Loucy (cell line): ENCODE measurements at regions not wholly inside any gene's neighbourhood (a gene's known extent, or its start where the extent isn't known, plus 50 kb on each side); places are given as distances from the start of the nearest gene placed in this dataset.
A peak's percentile ranks its signal among the peaks of the same experiment; 100 is the strongest.

Experiments
- H2AFZ ChIP-seq: fragments of 200-600 bp; sonication (generic); 2 replicates; pipeline ENCODE4 v1.6.0; 2016; ENCODE audit warnings: antibody characterized with exemption, mild to moderate bottlenecking, low read length, moderate library complexity
- H3F3A ChIP-seq: fragments of 200-600 bp; 2 replicates; pipeline ENCODE4 v1.6.0; 2016; ENCODE audit warnings: antibody characterized with exemption, low read depth, mild to moderate bottlenecking
- H3K27me3 ChIP-seq: fragments of 200-600 bp; sonication (generic); 2 replicates; pipeline ENCODE4 v1.6.1; 2014; ENCODE audit warnings: low read length, mild to moderate bottlenecking; ENCODE audit not compliant: insufficient read depth, poor library complexity, severe bottlenecking
- H3K36me3 ChIP-seq: fragments of 200-600 bp; sonication (generic); 2 replicates; pipeline ENCODE4 v1.6.1; 2016; ENCODE audit warnings: low read length; ENCODE audit not compliant: insufficient read depth
- H3K4me1 ChIP-seq: fragments of 200-600 bp; sonication (generic); 2 replicates; pipeline ENCODE4 v1.5.1; 2014; ENCODE audit warnings: low read length, mild to moderate bottlenecking; ENCODE audit not compliant: insufficient read depth, poor library complexity, severe bottlenecking
- H3K4me2 ChIP-seq: fragments of 200-600 bp; sonication (generic); 2 replicates; pipeline ENCODE4 v1.6.0; 2014; ENCODE audit warnings: antibody characterized with exemption, low read length, low read depth, mild to moderate bottlenecking; ENCODE audit not compliant: poor library complexity, severe bottlenecking
- H3K4me3 ChIP-seq: fragments of 200-600 bp; sonication (generic); 2 replicates; pipeline ENCODE4 v1.5.1; 2014; ENCODE audit warnings: low read length, mild to moderate bottlenecking, mixed read lengths; ENCODE audit not compliant: poor library complexity, severe bottlenecking
- H3K79me2 ChIP-seq: fragments of 200-600 bp; sonication (generic); 2 replicates; pipeline ENCODE4 v1.6.1; 2014; ENCODE audit warnings: low read length; ENCODE audit not compliant: insufficient read depth
- H3K9ac ChIP-seq: fragments of 200-600 bp; sonication (generic); 2 replicates; pipeline ENCODE4 v1.6.0; 2014; ENCODE audit warnings: mild to moderate bottlenecking, low read depth, low read length, moderate library complexity; ENCODE audit not compliant: poor library complexity, severe bottlenecking
- H3K9me2 ChIP-seq: fragments of 200-600 bp; sonication (generic); replicated peaks from 2 replicates; pipeline ENCODE4 v1.6.1; 2016; ENCODE audit warnings: low read depth, low read length, mixed read lengths
- H3K9me3 ChIP-seq: fragments of 200-600 bp; sonication (generic); 2 replicates; pipeline ENCODE4 v1.6.1; 2014; ENCODE audit warnings: mild to moderate bottlenecking, antibody characterized with exemption, low read length, low read depth; ENCODE audit not compliant: insufficient read depth
- H4K20me1 ChIP-seq: fragments of 200-600 bp; sonication (generic); 2 replicates; pipeline ENCODE4 v1.6.0; 2014; ENCODE audit warnings: antibody characterized with exemption, low read length, mild to moderate bottlenecking; ENCODE audit not compliant: insufficient read depth, poor library complexity, severe bottlenecking
- CTCF ChIP-seq: fragments of 200-600 bp; sonication (generic); conservative IDR thresholded peaks from 2 replicates; pipeline ENCODE4 v1.5.1; 2014; ENCODE audit warnings: mild to moderate bottlenecking, antibody characterized with exemption, low read length
- EZH2phosphoT487 ChIP-seq: fragments of 200-600 bp; IDR thresholded peaks from 2 replicates; pipeline ENCODE4 v1.6.1; 2018; ENCODE audit warnings: antibody characterized with exemption, mild to moderate bottlenecking, moderate library complexity, borderline replicate concordance

GRCh38 chr14:27536748-27537147, 938.9 kb upstream of the NOVA1 start:
- Histone ChIP-seq H3K79me2 (no peaks in the 10 kb centered on the region), H3K4me3 (no peak overlapping the region), H3K4me2 (no peak overlapping the region), H3F3A (no peaks in the 10 kb centered on the region), H3K9me3 (no peaks in the 10 kb centered on the region), H4K20me1 (no peaks in the 10 kb centered on the region), H3K36me3 (no peaks in the 10 kb centered on the region), H3K9me2 (no peaks in the 10 kb centered on the region), H3K27me3 (no peaks in the 10 kb centered on the region), H2AFZ (no peak overlapping the region), H3K4me1 (no peaks in the 10 kb centered on the region), H3K9ac (no peak overlapping the region)
- TF ChIP-seq EZH2phosphoT487 (no peak), CTCF (no peak)

GRCh38 chr14:27546111-27546510, 948.3 kb upstream of the NOVA1 start:
- Histone ChIP-seq H4K20me1 (no peaks in the 10 kb centered on the region), H3K27me3 (no peaks in the 10 kb centered on the region), H3K4me2 (no peak overlapping the region), H3K9ac (no peak overlapping the region), H2AFZ (no peak overlapping the region), H3K4me3 (no peak overlapping the region), H3K9me2 (no peaks in the 10 kb centered on the region), H3K36me3 (no peaks in the 10 kb centered on the region), H3K4me1 (no peaks in the 10 kb centered on the region), H3F3A (no peaks in the 10 kb centered on the region), H3K9me3 (no peaks in the 10 kb centered on the region), H3K79me2 (no peaks in the 10 kb centered on the region)
- TF ChIP-seq CTCF = no peak
- no peak for TF ChIP-seq EZH2phosphoT487

- Histone ChIP-seq H3K9me2 (0 out of 2 replicates have a peak, but pooled peaks cover 4% of the 10 kb centered on the region), H3K9ac (no peak overlapping the region)
Observed at GRCh38 chr14:27553790-27554189, 956.0 kb upstream of the NOVA1 start.

More at GRCh38 chr14:27553790-27554189, 956.0 kb upstream of the NOVA1 start:
- no peak overlapping the region for H3K4me2 ChIP-seq
- H3K79me2 ChIP-seq = no peaks in the 10 kb centered on the region
- no peaks in the 10 kb centered on the region for H3K36me3 ChIP-seq
- H3K9me3 ChIP-seq = no peaks in the 10 kb centered on the region
- TF ChIP-seq CTCF (0 out of 2 replicates have a peak, but pooled peaks have one; percentile 12), EZH2phosphoT487 (no peak)
- no peak overlapping the region for H2AFZ ChIP-seq
- H3K27me3 ChIP-seq = no peaks in the 10 kb centered on the region
- no peaks in the 10 kb centered on the region for H4K20me1 ChIP-seq
- no peaks in the 10 kb centered on the region for H3F3A ChIP-seq
- H3K4me1 ChIP-seq = no peaks in the 10 kb centered on the region
- H3K4me3 ChIP-seq = no peak overlapping the region
